ENCODE measurements at regions not wholly inside any gene's neighbourhood (a gene's known extent, or its start where the extent isn't known, plus 50 kb on each side); places are given as distances from the start of the nearest gene placed in this dataset.

DNA sequence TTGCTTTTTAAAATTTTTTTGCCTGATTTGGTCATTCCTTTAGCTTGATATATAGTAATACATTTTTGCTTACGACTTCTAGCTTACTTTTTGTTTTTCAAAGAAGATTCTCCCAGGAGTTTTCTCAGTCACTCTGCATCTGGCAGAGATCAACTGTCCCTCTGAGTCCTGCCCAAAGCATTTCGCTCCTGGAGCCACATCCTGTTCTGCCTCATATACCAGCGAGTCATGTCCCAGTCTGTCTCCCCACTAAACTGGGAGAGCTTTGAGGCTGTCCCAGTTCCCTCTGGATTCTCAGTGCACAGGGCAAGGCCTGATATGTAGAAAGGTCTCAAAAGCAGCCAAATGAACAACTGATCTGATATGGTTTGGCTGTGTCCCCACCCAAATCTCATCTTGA, 326.3 kb downstream of the ARRDC4 start:
- TF ChIP-seq, protein P1, sequence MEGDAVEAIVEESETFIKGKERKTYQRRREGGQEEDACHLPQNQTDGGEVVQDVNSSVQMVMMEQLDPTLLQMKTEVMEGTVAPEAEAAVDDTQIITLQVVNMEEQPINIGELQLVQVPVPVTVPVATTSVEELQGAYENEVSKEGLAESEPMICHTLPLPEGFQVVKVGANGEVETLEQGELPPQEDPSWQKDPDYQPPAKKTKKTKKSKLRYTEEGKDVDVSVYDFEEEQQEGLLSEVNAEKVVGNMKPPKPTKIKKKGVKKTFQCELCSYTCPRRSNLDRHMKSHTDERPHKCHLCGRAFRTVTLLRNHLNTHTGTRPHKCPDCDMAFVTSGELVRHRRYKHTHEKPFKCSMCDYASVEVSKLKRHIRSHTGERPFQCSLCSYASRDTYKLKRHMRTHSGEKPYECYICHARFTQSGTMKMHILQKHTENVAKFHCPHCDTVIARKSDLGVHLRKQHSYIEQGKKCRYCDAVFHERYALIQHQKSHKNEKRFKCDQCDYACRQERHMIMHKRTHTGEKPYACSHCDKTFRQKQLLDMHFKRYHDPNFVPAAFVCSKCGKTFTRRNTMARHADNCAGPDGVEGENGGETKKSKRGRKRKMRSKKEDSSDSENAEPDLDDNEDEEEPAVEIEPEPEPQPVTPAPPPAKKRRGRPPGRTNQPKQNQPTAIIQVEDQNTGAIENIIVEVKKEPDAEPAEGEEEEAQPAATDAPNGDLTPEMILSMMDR (IDR thresholded peaks at IDR 0.05; ENCODE audit: insufficient read depth, low read length) = no peak
- TF ChIP-seq, protein P2, sequence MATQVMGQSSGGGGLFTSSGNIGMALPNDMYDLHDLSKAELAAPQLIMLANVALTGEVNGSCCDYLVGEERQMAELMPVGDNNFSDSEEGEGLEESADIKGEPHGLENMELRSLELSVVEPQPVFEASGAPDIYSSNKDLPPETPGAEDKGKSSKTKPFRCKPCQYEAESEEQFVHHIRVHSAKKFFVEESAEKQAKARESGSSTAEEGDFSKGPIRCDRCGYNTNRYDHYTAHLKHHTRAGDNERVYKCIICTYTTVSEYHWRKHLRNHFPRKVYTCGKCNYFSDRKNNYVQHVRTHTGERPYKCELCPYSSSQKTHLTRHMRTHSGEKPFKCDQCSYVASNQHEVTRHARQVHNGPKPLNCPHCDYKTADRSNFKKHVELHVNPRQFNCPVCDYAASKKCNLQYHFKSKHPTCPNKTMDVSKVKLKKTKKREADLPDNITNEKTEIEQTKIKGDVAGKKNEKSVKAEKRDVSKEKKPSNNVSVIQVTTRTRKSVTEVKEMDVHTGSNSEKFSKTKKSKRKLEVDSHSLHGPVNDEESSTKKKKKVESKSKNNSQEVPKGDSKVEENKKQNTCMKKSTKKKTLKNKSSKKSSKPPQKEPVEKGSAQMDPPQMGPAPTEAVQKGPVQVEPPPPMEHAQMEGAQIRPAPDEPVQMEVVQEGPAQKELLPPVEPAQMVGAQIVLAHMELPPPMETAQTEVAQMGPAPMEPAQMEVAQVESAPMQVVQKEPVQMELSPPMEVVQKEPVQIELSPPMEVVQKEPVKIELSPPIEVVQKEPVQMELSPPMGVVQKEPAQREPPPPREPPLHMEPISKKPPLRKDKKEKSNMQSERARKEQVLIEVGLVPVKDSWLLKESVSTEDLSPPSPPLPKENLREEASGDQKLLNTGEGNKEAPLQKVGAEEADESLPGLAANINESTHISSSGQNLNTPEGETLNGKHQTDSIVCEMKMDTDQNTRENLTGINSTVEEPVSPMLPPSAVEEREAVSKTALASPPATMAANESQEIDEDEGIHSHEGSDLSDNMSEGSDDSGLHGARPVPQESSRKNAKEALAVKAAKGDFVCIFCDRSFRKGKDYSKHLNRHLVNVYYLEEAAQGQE (IDR thresholded peaks at IDR 0.05; ENCODE audit: insufficient replicate concordance, low read depth) = no peak
- no peak for TF ChIP-seq POLR2AphosphoS5 (IDR thresholded peaks at IDR 0.05; ENCODE audit: low read depth)
